PC-3 (cell line): ENCODE measurements at regions not wholly inside any gene's neighbourhood (a gene's known extent, or its start where the extent isn't known, plus 50 kb on each side); places are given as distances from the start of the nearest gene placed in this dataset.

Experiments used
- ATAC-seq: fragments of 200-7000 bp; cut with Tn5 transposase; 2 replicates; pipeline ENCODE4 v1.9.1; 2020; ENCODE audit warnings: mild to moderate bottlenecking, moderate library complexity
- BruUV-seq: library from RNA; stranded (reverse); fragments of 400-500 nt; replicated peaks from 2 replicates; lab custom pipeline; 2021; lab: Mats Ljungman, UMichigan
- CTCF ChIA-PET: fragments of 300-600 bp; sonication (Branson Sonifier 250); formaldehyde crosslinking; loops from one replicate; lab custom pipeline; 2022; ENCODE audit warnings: antibody characterized with exemption; lab: Charles Lee
- POLR2A ChIA-PET: fragments of 300-600 bp; sonication (Branson Sonifier 250); formaldehyde crosslinking; loops from one replicate; lab custom pipeline; 2022; ENCODE audit warnings: antibody characterized with exemption; ENCODE audit not compliant: unreplicated experiment; lab: Charles Lee
- DNase-seq: peaks from one replicate; pipeline ENCODE4 v3.0.0-alpha.2; 2015
- H2AFZ ChIP-seq: fragments of 300-600 bp; sonication (generic); 2 replicates; pipeline ENCODE4 v1.6.0; 2016; ENCODE audit warnings: antibody characterized with exemption, low read length
- H3F3A ChIP-seq: fragments of 300-600 bp; sonication (generic); one replicate; pipeline ENCODE4 v1.6.0; 2017; ENCODE audit warnings: antibody characterized with exemption, low read length, control low read depth, mild to moderate bottlenecking; ENCODE audit not compliant: unreplicated experiment
- H3K27ac ChIP-seq: fragments of 300-600 bp; sonication (generic); 2 replicates; pipeline ENCODE4 v1.5.1; 2016; ENCODE audit warnings: mild to moderate bottlenecking, low read length
- H3K27me3 ChIP-seq: fragments of 300-600 bp; sonication (generic); 2 replicates; pipeline ENCODE4 v1.6.1; 2016; ENCODE audit warnings: low read length, mixed read lengths
- H3K36me3 ChIP-seq: fragments of 300-600 bp; sonication (generic); 2 replicates; pipeline ENCODE4 v1.6.1; 2016; ENCODE audit warnings: low read depth, mixed run types, low read length, mixed read lengths
- H3K4me1 ChIP-seq: fragments of 300-600 bp; sonication (generic); 2 replicates; pipeline ENCODE4 v1.5.1; 2016; ENCODE audit warnings: low read length; ENCODE audit not compliant: insufficient read depth
- H3K4me2 ChIP-seq: fragments of 300-600 bp; sonication (generic); 2 replicates; pipeline ENCODE4 v1.6.0; 2016; ENCODE audit warnings: low read length
- H3K4me3 ChIP-seq: fragments of 300-600 bp; sonication (generic); 2 replicates; pipeline ENCODE4 v1.5.1; 2016; ENCODE audit warnings: mild to moderate bottlenecking, low read length, mixed read lengths
- H3K79me2 ChIP-seq: fragments of 300-600 bp; sonication (generic); 2 replicates; pipeline ENCODE4 v1.6.1; 2017; ENCODE audit warnings: low read length, mixed read lengths
- H3K9ac ChIP-seq: fragments of 300-600 bp; sonication (generic); 2 replicates; pipeline ENCODE4 v1.6.0; 2016; ENCODE audit warnings: mild to moderate bottlenecking, low read length
- H3K9me2 ChIP-seq: fragments of 300-600 bp; sonication (generic); replicated peaks from 2 replicates; pipeline ENCODE4 v1.6.1; 2016; ENCODE audit warnings: mixed run types, low read length, mixed read lengths
- H3K9me3 ChIP-seq: fragments of 300-600 bp; sonication (generic); 2 replicates; pipeline ENCODE4 v1.6.1; 2016; ENCODE audit warnings: low read length, mixed read lengths
- H4K20me1 ChIP-seq: fragments of 300-600 bp; sonication (generic); 2 replicates; pipeline ENCODE4 v1.6.1; 2016; ENCODE audit warnings: low read length, mixed read lengths
- CTCF ChIP-seq: fragments of 300-600 bp; sonication (generic); conservative IDR thresholded peaks from 2 replicates; pipeline ENCODE4 v1.5.1; 2017; ENCODE audit warnings: antibody characterized with exemption, low read depth, mild to moderate bottlenecking, low read length
- EZH2 ChIP-seq: fragments of 300-600 bp; sonication (generic); IDR thresholded peaks from one replicate; pipeline ENCODE4 v1.6.1; 2017; ENCODE audit warnings: antibody characterized with exemption, mild to moderate bottlenecking, low read length; ENCODE audit not compliant: unreplicated experiment
- EZH2phosphoT487 ChIP-seq: fragments of 300-600 bp; sonication (generic); IDR thresholded peaks from 2 replicates; pipeline ENCODE4 v1.6.1; 2018; ENCODE audit warnings: mild to moderate bottlenecking, antibody characterized with exemption, low read length, borderline replicate concordance
- intact Hi-C: fragments of 100-400 bp; cut with micrococcal nuclease; formaldehyde crosslinking; loops from 2 replicates; pipeline ENCODE4 v1.9.0; 2023

- BruUV-seq, result no TSS peak
Measured at GRCh38 chr9:126164796-126165525, 161.7 kb upstream of the MVB12B start.

GRCh38 chr9:126165755-126166154, 160.9 kb upstream of the MVB12B start:
- no peaks in the 10 kb centered on the region for H3K9me3 ChIP-seq
- H3K27ac ChIP-seq, result no peak overlapping the region
- no peaks in the 10 kb centered on the region for H3K4me1 ChIP-seq
- H4K20me1 ChIP-seq, result no peaks in the 10 kb centered on the region
- H3K9me2 ChIP-seq, result no peaks in the 10 kb centered on the region
- CTCF ChIA-PET, result no interaction called here
- H3K4me3 ChIP-seq, result no peak overlapping the region
- no peak overlapping the region for H2AFZ ChIP-seq
- no peaks in the 10 kb centered on the region for H3F3A ChIP-seq
- no peak for DNase-seq
- H3K79me2 ChIP-seq, result no peaks in the 10 kb centered on the region
- no peak overlapping the region for H3K9ac ChIP-seq
- H3K4me2 ChIP-seq, result no peak overlapping the region
- no TSS peak for BruUV-seq
- intact Hi-C loops, result no loop called here
- H3K27me3 ChIP-seq, result peaks cover 61% of the 10 kb centered on the region
- POLR2A ChIA-PET, result no interaction called here
- no peaks in the 10 kb centered on the region for H3K36me3 ChIP-seq
- TF ChIP-seq EZH2 (no peak), EZH2phosphoT487 (no peak), CTCF (no peak)
- ATAC-seq, result no peak

More at GRCh38 chr9:126164796-126165525, 161.7 kb upstream of the MVB12B start:
- no peak for TF ChIP-seq CTCF
- TF ChIP-seq EZH2, result no peak
- TF ChIP-seq EZH2phosphoT487, result no peak
- Histone ChIP-seq H3K79me2 (no peaks in the 10 kb centered on the region), H3K9ac (no peak overlapping the region), H3K4me3 (no peak overlapping the region), H3K4me1 (no peaks in the 10 kb centered on the region), H3K27me3 (peaks cover 54% of the 10 kb centered on the region), H4K20me1 (no peaks in the 10 kb centered on the region), H3K9me3 (no peaks in the 10 kb centered on the region), H3K9me2 (no peaks in the 10 kb centered on the region), H3F3A (no peaks in the 10 kb centered on the region), H3K27ac (no peak overlapping the region), H3K36me3 (no peaks in the 10 kb centered on the region), H2AFZ (no peak overlapping the region), H3K4me2 (no peak overlapping the region)
- ChIA-PET POLR2A (no interaction called here), CTCF (no interaction called here)
- DNase-seq (no peak), ATAC-seq (no peak)
- intact Hi-C loops, result no loop called here

GRCh38 chr9:126166291-126166690, 160.3 kb upstream of the MVB12B start:
- Histone ChIP-seq H3K79me2 (no peaks in the 10 kb centered on the region), H3K9me2 (no peaks in the 10 kb centered on the region), H3K9ac (no peak overlapping the region), H3K4me2 (no peak overlapping the region), H3K36me3 (no peaks in the 10 kb centered on the region), H3K27me3 (peaks cover 61% of the 10 kb centered on the region), H3K9me3 (no peaks in the 10 kb centered on the region), H3F3A (no peaks in the 10 kb centered on the region), H3K27ac (no peak overlapping the region), H4K20me1 (no peaks in the 10 kb centered on the region), H3K4me1 (no peaks in the 10 kb centered on the region), H2AFZ (no peak overlapping the region), H3K4me3 (no peak overlapping the region)
- intact Hi-C loops, result no loop called here
- TF ChIP-seq CTCF, result no peak
- TF ChIP-seq EZH2, result no peak
- TF ChIP-seq EZH2phosphoT487, result no peak
- ATAC-seq (no peak), DNase-seq (no peak)
- ChIA-PET POLR2A (no interaction called here), CTCF (no interaction called here)
- BruUV-seq, result no TSS peak
